Tibial artery (tissue), 4 donors: ENCODE measurements at regions not wholly inside any gene's neighbourhood (a gene's known extent, or its start where the extent isn't known, plus 50 kb on each side); places are given as distances from the start of the nearest gene placed in this dataset.

Experiments used
- DNase-seq, 2 donors: peaks; one replicate each; pipeline ENCODE4 v3.0.0-alpha.2; 2019
- H3K27ac ChIP-seq, 2 donors: fragments of 200-600 bp; sonication (generic) in 1 of 2; 1 replicate in 1 of 2; 2 replicates in 1 of 2; pipeline ENCODE4 v1.5.1; 2018 to 2019; ENCODE audit warnings: mild to moderate bottlenecking in 1 of 2
- H3K27me3 ChIP-seq, 2 donors: fragments of 200-600 bp; sonication (generic) in 1 of 2; one replicate each; pipeline versions ENCODE4 v1.5.1 to v1.6.0; 2016 to 2019
- H3K36me3 ChIP-seq, 3 donors: fragments of 200-600 bp; sonication (generic) in 2 of 3; one replicate each; pipeline ENCODE4 v1.5.1; 2016 to 2019; ENCODE audit warnings: mild to moderate bottlenecking in 2 of 3
- H3K4me1 ChIP-seq, 4 donors: fragments of 200-600 bp; sonication (generic) in 2 of 4; 1 replicate in 3 of 4; 2 replicates in 1 of 4; pipeline ENCODE4 v1.5.1; 2016 to 2019
- H3K4me3 ChIP-seq, 2 donors: fragments of 200-600 bp; sonication (generic) in 1 of 2; 1 replicate in 1 of 2; 2 replicates in 1 of 2; pipeline ENCODE4 v1.5.1; 2018 to 2019; ENCODE audit warnings: mild to moderate bottlenecking in 2 of 2
- H3K9me3 ChIP-seq, 3 donors: fragments of 200-600 bp; sonication (generic) in 1 of 3; one replicate each; pipeline ENCODE4 v1.5.1; 2016 to 2019
- intact Hi-C: fragments of 100-400 bp; cut with DNase I; formaldehyde crosslinking; loops from one replicate; pipeline ENCODE4 v1.15.0; 2023; ENCODE audit warnings: low total_unique reads
- TF ChIP-seq, protein P1 (sequence below), 2 experiments: fragments of 200-600 bp in 1 of 2; fragments of 450-650 bp in 1 of 2; IDR thresholded peaks; one replicate each; pipeline ENCODE4 v1.5.1; 2017 to 2019; ENCODE audit warnings: antibody characterized with exemption in 2 of 2, mild to moderate bottlenecking in 1 of 2, moderate library complexity in 1 of 2

DNA sequence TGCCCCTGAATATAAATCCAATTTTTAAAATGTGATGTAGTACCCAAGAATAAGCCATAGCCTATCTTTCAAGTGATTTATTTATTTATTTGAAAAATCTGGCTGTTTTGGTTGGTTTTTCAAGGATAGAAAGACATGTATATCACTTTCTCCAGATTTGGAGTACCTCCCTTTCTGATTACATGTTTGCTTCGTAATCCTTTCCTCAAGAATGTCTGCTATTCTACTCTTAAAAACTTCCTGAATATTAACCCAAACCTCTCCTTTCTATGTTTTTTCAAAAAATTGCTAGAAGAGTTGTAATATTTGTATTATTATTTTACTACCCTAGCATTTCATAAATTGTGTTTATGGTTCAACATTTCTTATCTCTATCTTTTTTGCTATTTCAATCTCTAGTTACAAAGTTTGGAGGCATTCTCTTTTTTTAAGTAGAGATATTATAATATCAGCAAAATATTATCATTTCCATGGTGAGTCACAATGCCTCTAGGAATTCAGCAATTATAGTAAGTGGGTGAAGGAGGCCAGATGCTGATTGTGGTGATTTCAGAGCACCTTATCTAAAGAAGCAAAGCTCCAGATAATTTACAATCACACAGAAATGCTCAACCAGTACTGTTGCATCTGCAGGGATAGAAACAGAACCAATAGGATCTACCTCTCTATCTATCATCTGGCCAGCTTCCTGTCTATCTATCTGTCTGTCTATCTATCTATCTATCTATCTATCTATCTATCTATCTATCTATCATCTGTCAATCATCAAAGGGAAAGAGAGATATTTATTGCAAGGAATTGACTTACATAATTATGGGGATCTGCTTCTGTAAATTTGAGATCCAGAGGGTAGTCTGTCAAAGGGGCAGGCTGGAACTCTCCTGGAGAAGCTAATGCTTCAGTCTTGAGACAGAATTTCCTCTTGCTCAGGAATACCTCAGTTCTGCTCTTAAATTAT lies 412.5 kb upstream of the SEMA3C start:
- Histone ChIP-seq H3K4me1 (no peaks in the 10 kb centered on the region), H3K9me3 (no peaks in the 10 kb centered on the region), H3K4me3 (no peak overlapping the region), H3K36me3 (no peaks in the 10 kb centered on the region), H3K27me3 (no peaks in the 10 kb centered on the region), H3K27ac (no peak overlapping the region)
- no peak for DNase-seq
- TF ChIP-seq, protein P1, sequence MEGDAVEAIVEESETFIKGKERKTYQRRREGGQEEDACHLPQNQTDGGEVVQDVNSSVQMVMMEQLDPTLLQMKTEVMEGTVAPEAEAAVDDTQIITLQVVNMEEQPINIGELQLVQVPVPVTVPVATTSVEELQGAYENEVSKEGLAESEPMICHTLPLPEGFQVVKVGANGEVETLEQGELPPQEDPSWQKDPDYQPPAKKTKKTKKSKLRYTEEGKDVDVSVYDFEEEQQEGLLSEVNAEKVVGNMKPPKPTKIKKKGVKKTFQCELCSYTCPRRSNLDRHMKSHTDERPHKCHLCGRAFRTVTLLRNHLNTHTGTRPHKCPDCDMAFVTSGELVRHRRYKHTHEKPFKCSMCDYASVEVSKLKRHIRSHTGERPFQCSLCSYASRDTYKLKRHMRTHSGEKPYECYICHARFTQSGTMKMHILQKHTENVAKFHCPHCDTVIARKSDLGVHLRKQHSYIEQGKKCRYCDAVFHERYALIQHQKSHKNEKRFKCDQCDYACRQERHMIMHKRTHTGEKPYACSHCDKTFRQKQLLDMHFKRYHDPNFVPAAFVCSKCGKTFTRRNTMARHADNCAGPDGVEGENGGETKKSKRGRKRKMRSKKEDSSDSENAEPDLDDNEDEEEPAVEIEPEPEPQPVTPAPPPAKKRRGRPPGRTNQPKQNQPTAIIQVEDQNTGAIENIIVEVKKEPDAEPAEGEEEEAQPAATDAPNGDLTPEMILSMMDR (IDR thresholded peaks at IDR 0.05): no peak
- intact Hi-C loops: loop anchor here (5.0 kb wide), 1 partner anchor 1546 kb away; no protein-coding TSS in a partner anchor

DNA sequence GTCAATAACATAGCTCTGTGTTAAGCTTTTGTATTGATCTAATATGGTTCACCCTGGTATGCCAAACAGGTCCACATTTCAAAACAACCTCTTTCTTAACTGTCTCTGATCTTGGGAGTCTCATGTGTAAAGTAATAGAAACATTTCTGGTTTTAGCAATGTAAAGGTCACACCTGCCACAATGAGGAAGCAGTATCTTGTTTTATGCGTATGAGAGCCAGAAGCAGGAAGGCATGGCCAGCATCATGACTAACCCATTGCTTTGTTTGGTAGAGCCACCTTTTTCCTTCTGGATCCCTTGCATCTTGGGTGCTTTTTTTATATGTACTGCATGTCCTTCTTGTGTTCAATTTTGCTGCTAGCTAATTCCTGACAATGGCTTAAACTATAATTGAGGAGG lies 411.3 kb upstream of the SEMA3C start:
- Histone ChIP-seq H3K4me3 (no peak overlapping the region), H3K27me3 (no peaks in the 10 kb centered on the region), H3K27ac (no peak overlapping the region), H3K9me3 (no peaks in the 10 kb centered on the region), H3K36me3 (no peaks in the 10 kb centered on the region), H3K4me1 (no peaks in the 10 kb centered on the region)
- no peak for DNase-seq
- TF ChIP-seq, protein P1 (IDR thresholded peaks at IDR 0.05): no peak
- intact Hi-C loops: loop anchor here (5.0 kb wide), 1 partner anchor 1547 kb away; no protein-coding TSS in a partner anchor

DNA sequence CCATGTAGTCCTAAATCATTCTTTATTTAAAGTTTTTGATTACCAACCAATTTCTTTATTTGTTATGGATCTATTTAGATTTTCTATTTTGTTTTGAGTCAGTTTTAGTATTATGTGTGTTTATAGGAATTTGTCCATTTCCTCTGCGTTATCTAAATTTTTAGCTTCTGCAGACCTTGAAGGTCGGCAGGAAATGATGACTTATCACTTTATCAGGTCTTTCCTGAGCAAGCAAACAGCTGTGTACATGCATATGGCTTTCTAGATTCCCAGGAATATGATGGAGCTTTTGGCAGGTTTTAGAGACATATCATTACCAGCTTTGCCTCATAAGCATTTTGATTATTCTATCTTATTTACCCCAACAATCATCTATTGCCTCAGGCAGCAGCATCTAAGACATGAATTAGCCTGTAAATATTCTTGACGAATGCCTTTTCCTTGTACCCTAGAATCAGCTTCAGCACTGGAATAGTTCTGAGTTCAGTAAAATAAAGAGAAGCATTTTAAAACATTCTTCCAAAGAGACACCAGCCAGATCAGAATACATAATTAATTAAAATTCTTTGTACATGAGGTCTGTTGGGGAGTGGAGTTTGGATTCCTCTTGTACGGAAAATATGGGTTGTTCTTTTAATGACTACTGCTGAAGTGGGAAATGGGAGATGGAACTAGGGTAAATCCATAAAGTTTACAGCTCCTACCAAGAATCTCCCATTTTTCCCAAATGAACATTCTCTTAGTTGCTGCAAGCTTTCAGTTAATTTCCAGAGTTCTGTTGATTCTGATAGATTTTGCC lies 408.8 kb upstream of the SEMA3C start:
- no peak overlapping the region for H3K27ac ChIP-seq
- no peaks in the 10 kb centered on the region for H3K27me3 ChIP-seq
- no peaks in the 10 kb centered on the region for H3K9me3 ChIP-seq
- H3K4me3 ChIP-seq: no peak overlapping the region
- no peaks in the 10 kb centered on the region for H3K36me3 ChIP-seq
- TF ChIP-seq, protein P1 (IDR thresholded peaks at IDR 0.05): no peak
- intact Hi-C loops: no loop called here
- no peak for DNase-seq
- no peaks in the 10 kb centered on the region for H3K4me1 ChIP-seq

DNA sequence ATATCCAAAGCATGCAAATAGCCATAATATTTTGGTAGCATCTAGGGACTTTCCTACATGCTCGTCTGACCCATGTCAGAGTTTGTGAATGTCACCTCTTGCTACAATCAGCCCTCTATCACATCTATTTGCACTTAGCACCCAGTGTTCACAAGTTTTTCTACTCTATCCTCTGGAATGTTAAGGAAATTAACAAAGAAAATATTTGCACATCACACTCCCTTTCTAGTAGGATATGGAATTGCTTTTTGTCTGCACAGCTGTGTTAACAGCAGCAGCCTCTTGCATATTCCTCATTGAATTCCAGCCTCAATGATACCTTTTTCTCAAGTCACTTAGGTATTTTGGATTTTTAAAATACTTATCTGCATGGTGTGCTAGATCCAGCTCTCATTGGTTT lies 403.1 kb upstream of the SEMA3C start:
- Histone ChIP-seq H3K4me3 (no peak overlapping the region), H3K9me3 (no peaks in the 10 kb centered on the region), H3K27ac (no peak overlapping the region), H3K36me3 (no peaks in the 10 kb centered on the region), H3K27me3 (no peaks in the 10 kb centered on the region), H3K4me1 (no peaks in the 10 kb centered on the region)
- TF ChIP-seq, protein P1 (IDR thresholded peaks at IDR 0.05): no peak
- no peak for DNase-seq
- intact Hi-C loops: no loop called here

DNA sequence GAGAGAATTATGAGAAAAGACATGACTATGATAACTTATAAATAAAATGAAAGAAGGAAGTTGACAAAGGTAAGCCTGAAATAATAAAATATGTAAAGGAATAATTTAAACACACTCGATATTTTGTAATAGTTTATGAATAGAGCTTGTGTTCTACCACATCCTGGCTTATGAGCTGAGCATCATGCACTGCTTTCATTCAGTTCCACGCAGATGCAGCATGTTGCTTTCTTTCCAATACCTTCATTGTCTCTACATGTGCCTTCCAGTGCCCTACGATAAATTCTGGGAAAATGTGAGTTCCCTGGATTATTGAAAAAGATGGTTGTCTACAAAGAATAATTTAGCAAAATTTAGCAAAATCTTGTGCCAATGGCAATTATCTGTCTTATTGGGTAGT lies 398.9 kb upstream of the SEMA3C start:
- intact Hi-C loops: no loop called here
- no peak for DNase-seq
- Histone ChIP-seq H3K9me3 (no peaks in the 10 kb centered on the region), H3K4me3 (no peak overlapping the region), H3K27ac (no peak overlapping the region), H3K36me3 (no peaks in the 10 kb centered on the region), H3K27me3 (no peaks in the 10 kb centered on the region), H3K4me1 (no peaks in the 10 kb centered on the region)
- TF ChIP-seq, protein P1 (IDR thresholded peaks at IDR 0.05): no peak
